Astrocyte (in vitro differentiated cells and primary cell): ENCODE measurements at regions not wholly inside any gene's neighbourhood (a gene's known extent, or its start where the extent isn't known, plus 50 kb on each side); places are given as distances from the start of the nearest gene placed in this dataset.

Experiments
- CTCF ChIP-seq: IDR thresholded peaks from 2 replicates; pipeline ENCODE4 v1.5.1; 2011; ENCODE audit warnings: low read depth, mild to moderate bottlenecking, inconsistent platforms, low read length, moderate library complexity; ENCODE audit not compliant: insufficient read depth
- EZH2 ChIP-seq: IDR thresholded peaks from 2 replicates; pipeline ENCODE4 v1.6.1; 2012; ENCODE audit warnings: mild to moderate bottlenecking, low read length, inconsistent platforms; ENCODE audit not compliant: insufficient read depth

- TF ChIP-seq CTCF (no peak), EZH2 (no peak)
Measured at GRCh38 chr10:109359316-109359715, 564.0 kb downstream of the XPNPEP1 start.
